ENCODE measurements at regions not wholly inside any gene's neighbourhood (a gene's known extent, or its start where the extent isn't known, plus 50 kb on each side); places are given as distances from the start of the nearest gene placed in this dataset.
A peak's percentile ranks its signal among the peaks of the same experiment; 100 is the strongest.

DNA sequence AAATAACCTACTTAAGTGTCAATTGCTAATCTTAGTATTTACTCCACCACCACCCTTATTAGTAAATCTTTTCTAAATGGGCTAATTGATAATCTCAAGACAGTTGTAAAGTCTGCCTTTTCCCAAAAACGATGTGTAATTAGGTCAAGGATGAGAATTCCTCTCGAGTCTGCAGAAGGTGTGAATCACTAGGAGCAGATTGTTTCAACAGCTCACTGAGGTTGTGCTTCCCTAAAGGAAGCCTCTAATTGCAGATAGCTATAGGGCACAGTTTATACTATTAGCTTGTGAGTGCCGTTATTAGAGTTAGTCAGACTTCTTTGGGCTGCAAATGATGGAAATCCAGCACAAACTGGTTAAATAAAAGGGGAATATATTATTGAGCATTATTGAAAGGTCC lies 84.9 kb downstream of the C11orf91 start:
- no peak for DNase-seq

DNA sequence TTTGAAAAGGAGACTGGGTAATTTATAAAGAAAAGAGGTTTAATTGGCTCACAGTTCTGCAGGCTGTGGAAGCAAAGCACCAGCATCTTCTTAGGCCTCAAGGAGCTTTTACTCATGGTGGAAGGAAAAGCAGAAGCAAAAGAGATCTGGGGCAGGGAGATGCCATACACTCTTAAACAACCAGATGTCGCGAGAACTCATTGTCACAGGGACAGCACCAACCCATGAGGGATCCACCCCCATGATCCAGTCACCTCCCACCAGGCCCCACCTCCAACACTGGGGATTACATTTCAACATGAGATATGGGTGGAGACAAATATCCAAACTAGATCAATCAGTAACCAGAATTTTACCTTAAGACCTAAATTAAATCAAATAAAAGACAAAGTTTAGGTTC lies 87.2 kb downstream of the C11orf91 start:
- no peak for DNase-seq

DNA sequence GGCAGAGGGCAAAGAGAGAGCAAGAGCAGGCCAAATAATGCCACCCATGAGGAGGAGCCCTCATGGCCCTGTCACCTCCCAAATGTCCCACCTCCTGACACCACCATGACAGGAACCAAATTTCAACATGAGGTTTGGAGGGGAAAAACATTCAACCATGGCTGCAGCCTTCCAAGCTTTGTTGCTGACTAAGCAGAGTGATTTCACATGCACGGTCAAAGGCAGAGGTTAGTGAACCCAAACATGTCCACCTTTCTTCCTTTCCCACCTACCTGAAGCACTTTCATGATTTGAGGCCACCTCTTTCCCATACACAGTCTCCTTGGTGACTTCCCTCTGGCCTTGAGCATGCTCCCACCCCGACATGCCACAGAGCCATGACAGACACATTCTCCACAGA lies 89.7 kb downstream of the C11orf91 start:
- no peak for DNase-seq

DNA sequence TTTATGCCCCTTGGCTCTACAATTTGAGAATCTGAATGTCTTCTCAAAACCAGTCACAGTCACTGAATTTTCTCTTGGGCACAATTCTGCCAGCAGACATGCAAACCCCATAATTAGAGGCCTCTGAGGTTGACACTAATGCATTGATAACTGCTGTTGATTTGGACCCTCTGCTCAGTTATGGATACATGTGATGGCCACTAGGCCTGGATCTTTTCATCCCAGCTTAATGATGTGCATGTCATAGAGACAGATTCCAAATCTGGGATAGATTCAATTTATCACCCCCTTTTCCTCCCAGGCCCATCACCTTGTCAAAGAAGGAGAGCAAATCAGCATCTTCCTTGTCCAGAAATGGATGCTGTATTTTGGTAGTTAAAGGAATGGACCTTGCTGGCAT lies 92.2 kb downstream of the C11orf91 start:
- DNase-seq: no peak

DNA sequence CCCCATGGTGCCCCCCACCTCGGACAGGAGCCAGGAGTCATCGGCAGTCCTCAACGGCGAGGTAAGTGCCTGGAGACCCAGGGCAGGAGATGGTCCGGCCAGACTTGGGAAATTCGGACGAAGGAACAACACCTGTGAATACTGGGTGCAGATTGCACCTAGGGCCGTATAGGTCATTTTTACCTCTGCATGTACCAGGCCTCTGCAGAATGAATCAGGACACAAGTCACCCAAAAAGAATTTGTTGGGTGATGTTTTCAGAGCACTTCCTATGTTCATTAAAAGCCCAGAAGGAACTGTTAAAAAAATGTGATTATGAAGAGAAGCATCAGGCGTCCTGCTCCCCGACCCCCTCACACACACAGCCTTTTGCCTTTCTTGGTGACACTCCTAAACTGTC lies 93.9 kb downstream of the C11orf91 start:
- DNase-seq: no peak

DNA sequence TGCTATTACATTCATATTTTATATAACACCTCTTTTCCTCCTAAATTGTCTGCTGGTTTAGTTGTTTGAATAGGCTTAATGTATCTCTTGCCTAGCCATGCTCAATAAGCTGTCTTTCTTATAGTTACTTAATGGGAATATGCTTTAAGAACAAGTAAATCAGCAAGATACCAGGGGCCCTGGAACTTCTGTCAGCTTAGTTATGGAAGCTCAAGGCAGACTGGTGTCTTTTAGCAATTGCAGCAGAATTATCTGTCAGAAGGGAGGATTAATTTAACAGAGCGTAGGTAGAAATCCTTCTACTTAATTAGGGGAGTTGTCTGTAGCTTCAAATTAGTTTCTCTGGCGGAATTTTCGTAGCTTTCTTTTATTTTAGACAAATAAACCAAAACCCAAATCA lies 94.9 kb downstream of the C11orf91 start:
- no peak for DNase-seq

DNA sequence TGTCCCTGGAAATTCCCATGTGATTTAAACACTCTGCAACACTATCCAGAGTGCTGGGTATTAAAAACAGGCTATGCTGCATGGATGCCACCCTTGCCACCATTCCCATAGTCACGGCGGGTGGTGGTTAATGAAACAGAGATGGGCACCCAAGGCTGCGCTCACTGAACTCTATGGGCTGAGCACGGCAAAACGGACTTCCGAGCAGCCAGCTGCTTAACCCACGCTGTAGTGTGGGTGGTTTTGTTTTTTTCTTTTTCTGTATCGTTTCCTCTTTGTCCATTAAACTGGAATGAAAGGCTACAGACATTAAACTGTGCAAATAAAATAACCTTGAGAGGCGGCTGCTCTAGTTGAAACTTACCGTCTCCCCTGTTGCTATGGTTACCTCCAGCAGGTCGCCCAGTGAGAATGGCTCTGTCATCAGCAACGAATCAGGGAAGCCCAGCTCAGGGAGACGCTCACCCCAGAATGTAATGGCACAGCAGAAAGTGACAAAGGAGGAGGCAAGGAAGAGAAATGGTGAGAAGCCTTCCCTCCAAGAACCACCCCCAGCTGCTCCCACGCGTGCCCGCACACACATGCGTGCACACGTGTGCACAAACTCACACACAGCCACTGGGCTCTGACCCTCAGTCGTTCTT lies 102.1 kb downstream of the C11orf91 start:
- DNase-seq: peak; percentile 97

DNA sequence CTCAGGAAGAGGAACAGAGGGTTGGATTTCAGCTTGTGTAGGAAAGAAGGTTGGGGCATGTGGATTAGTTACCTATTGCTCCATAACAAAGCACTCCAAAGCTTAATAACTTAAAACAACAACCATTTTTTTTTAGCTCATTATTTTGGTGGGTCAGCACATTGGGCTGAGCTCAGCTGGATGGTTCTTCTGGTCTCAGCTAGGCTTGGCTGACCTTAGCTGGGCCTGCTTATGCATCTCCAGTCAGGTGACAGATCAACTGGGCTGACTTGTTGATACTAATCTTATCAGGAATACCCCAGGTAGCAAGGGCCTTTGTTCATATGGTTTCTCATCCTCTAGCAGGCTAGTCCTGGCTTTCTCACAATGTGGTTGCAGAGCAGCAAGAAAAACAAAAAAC lies 106.4 kb downstream of the C11orf91 start:
- DNase-seq: no peak

DNA sequence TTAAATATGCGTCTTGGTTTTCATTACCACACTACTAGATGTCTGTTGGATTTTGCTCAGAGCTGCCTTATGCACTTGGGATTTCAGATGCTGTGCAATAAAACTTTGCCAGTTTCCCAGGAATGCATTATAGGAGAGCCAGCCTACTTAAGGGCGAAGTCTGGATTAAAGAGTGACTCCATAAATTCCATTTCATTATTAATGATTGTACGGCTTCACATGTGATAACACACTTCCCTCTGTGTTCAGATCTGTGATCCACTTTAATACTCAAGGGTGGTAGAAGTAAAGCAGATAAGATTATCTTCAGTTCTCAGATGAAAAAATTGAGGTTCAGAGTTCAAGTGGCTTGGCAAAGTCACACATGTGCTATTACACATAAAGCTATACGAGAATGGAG lies 110.2 kb downstream of the C11orf91 start:
- DNase-seq: no peak

DNA sequence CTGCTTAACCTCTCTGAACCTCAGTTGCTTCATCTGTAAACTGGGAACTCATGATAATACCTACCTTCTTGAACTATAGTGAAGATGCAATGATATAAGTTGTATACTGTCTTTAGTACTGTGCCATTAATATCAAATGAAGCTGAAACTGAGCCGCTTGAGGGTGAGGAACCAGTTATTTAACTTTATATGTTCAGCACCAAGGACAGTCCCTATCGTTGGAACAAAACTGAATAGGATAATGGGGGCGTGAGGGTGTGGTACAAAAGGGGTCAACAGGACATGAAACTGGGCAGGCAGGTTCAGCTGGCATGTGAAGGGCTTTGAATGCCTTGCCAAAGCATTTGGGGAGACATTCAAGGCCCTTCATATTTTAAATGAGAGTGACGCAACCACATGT lies 112.6 kb downstream of the C11orf91 start:
- DNase-seq: no peak

DNA sequence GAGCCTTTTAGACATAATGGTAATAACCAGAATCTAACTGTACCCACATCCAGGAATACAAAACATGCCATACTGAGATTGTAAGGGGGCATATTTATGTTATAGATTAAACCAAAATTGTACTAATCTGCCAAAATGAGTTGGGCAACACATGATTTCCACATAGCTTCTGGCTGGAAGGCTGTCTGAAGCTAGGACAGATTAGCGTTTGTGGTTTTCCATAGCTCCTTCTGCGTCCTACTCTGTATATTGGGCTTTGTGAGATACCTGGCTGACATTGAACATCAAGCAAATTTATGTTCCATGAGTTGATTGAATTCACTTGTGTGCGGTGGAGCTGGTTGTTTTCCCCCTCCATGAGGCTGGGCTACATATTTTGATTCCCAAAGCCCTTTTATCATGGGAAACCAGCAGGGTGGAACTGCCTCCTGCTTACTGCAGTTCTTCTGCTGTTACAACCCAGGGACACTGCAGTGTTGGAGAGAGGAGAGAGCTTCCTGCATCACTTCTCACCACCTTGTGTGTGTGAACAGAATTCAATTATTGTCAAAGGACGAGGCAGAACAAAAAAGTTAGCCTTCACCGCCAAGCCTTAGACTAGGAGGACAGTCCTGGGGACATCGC lies 114.9 kb downstream of the C11orf91 start:
- DNase-seq: no peak

DNA sequence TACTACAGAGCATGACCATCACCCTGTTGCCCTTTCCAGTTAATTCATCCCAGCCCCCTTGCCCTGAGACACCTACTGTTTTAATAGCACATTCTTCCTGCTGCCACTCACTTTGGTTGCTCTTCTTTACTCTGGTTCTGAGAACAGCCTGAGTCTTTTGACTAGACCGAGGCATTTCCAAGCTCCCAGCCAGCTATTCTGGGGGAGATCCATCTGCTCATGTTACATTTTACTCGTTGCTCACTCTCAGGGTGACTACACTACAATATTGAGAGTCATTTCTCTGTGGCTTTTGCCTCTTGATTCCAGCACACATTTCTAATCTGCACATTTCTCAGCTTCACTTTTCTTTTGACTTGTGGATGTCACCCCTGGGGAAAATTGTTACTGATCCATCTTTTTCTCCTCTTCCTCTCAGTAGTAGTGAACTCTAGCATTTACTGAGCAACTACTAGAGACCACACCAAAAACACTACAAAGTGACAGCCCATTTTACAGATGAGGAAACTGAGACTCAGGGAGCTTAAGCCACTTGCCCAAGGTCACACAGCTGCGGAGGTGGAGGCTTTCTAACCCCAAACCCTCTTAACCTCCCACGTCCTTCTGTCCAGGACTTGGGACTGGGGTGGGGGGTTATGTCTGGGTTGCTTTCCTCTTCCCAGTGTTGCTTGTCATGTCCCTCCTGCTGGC lies 117.8 kb downstream of the C11orf91 start:
- no peak for DNase-seq

DNA sequence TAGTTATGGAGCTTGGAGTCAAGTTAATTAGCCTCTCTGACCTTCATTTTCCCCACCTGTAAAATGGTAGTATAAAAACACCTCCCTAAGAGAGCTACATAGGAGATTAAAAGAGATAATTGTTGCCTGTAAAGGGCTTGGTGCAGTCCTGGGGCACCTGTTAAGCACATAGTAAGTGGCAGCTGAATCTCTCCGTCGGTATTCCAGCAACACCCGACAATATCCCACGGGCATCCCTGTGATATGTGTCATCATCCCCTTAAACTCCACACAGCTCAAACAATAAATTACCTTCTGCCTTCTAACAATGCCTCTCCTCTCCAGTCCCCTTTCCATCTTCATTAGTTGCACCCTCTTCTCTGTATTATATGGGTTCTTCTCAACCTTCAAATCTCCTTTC lies 121.5 kb downstream of the C11orf91 start:
- DNase-seq: no peak

DNA sequence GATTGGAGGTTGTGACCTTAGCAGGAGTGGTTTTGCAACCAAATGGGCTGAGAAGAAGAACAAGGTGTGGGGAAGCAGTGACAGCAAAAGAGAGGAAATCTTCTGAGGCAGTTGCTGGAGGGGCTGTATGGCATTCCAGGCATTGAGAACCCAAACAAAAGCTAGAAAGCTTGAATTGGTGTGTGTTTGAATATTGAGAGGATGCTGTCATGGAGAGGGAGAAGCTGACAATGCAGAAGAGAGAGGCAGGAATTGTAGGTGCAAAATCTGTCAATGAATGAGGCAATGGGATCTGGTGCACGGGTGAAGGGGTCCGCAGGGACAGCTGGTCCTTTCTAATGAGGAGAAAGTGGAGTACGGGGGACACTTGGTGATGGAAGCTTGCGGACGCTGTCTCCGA lies 123.4 kb downstream of the C11orf91 start:
- DNase-seq: no peak

DNA sequence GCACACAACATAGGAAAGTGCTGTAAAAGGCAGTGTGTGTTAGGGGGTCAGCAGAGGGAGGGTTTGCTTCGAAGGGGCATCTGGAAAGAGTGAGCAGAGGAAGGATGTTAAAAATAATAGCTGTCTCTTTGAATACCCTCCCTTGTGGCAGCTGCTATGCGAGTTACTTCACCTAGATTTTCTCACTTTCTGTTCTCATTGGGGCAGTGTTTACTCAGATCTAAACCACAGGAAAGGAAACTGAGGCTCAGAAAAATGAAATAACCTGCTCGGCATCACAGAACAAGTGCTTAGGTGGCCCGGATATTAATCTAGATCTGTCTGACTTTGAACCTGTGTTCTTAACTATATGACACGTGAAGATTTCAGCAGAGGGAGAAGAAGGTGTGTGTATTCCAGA lies 125.3 kb downstream of the C11orf91 start:
- DNase-seq: no peak

DNA sequence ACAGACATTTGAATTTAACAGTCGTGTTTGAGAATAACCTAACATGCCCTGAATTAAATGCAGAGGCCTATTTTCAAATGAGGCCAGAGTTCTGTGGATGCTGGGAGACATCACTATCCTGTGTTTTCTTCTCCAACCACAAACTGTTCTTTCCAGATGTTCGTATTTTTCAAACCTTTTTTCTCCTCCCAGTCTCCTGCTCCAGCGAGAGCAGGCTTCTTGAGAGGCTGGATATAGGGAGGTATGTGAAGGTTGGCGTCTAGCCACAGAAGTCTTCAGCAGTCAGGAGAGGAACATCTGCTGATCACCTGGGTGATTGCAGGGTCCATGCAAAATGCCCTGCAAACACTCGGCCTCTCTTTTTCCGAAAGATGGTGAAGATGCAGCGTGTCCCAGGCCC lies 126.3 kb downstream of the C11orf91 start:
- DNase-seq: no peak

DNA sequence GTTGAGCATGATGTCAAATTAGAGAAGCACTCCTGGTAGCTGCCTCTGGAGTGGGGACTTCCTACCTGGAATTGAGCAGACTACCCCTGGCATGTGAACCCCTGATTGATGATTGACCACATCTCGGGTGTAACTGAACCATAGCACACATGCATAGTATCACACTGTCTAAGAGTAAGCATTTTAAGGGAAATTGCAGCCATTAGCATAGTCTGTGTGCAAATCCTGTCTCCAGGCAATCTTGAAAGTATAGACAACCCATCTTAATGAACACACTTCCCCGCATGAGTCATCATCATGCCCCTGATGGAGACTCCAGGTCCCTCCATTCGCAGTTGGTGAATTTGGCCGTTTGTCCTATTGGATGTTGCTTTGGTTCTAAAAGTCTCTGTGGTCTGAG lies 131.3 kb downstream of the C11orf91 start:
- DNase-seq: no peak

DNA sequence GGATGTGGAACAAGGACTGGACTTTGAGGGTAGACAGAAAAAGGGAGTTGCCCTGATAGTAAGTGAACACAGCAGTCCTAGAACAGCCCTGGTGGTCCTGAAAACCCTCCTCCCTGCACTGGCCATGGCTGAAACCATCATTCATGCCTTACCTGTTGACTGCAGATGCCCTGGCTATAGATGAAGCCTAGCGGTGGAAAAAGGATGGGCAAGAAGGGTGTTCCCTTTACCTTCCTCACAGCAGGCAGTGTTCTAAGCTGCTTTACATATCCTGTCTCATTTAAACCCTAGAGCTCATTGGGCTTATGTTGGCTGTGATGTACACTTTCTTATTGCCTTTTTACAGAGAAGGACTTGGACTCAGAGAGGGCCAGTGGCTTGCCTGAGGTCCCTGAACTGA lies 133.6 kb downstream of the C11orf91 start:
- DNase-seq: no peak

DNA sequence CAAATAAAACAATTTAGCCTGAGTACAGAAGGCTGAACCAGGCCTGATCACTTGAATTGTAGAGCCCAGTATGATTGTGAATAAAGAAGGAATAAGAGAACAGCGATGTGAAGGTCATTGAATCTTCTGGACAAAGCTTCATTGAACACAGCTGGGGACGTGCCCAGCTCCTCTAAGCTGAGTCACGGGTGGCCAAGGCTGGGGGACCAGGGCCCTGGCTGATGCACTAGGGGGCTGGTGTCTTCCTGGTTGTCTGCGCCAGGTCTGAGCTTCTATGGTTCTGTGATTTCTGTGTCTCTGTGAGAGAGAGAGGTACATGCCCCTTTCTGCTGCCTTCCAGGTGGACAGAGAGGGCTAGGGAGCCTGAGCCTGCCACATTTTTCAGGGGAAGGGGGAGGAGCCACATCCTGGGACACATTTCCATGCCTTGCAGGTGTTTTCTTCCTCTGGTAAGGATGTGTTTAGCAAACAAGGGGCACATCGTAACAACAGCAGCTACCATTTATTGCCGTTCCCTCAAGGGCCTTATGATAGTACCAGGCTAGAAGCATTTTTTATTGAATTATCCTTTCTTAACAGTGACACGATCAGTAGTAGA lies 135.7 kb downstream of the C11orf91 start:
- DNase-seq: no peak

DNA sequence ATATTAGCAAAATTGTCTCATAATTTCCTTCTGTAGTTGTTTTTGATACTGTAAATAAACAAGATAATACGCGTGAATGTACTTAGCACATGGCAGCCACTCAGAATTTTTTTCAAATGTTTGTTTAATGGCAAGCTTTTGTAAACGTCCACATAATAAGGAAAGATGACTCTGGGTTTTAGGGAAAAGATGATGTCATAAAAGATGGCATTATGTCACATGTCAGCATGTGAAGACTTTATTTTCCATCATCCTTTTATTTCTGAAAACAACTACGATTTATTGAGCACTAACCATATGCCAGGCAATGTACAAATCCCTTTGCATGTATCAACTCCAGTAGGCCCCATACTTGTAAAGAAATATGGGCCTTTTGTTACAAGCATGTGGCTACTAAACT lies 139.9 kb downstream of the C11orf91 start:
- no peak for DNase-seq

DNA sequence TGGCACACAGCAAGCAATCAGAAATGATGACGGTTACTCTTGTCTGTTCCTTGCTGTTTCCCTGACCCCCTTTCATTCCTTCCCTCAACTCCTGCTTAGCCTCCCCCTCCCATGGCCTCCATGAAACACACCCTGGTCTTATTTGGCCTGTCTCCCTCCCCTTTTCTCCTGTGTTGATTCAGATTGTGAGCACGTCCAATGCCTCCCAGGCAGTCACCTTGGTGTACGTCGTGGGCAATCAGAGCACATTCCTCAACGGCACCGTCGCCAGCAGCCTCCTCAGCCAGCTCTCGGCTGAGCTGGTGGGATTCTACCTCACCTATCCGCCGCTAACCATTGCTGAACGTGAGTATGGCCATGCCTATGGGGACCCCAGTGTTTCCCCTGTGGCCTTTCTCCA lies 141.1 kb downstream of the C11orf91 start:
- no peak for DNase-seq

DNA sequence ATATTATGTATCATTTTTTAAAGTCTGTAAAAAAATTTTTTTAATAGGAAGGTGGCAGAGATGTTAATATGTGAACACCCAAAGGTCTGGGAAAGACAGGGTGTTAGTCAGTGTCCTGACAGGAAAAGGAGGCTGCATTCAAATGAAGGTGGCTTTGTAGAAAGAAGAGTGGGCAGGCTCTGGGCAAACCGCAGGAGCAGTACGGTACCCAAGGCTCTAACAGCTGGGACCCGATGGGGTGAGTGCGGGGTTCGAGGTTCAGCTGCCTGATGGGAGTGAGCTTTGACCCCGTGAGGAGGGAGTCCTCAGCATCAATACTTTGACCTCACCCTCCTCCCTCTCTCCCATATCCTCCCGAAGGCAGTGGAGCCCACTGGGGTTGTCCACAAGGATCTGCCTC lies 142.5 kb downstream of the C11orf91 start:
- no peak for DNase-seq

DNA sequence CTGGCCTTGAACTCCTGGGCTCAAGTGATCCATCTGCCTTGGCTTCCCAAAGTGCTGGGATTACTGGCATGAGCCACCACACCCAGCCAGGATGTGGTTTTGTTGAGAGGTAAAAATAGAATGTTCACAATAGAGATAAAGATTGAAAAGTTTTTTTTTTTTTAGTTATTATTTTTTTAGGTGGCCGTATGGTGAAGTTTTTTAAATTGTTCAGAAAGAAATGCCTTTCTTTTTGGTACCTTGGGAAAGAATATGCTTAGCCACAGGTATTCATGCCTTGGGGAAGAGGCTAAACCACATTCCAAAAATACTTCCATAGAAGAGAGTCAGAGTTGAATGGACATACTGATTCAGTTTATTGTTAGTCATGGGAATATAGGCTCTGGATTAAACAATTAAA lies 143.4 kb downstream of the C11orf91 start:
- no peak for DNase-seq

DNA sequence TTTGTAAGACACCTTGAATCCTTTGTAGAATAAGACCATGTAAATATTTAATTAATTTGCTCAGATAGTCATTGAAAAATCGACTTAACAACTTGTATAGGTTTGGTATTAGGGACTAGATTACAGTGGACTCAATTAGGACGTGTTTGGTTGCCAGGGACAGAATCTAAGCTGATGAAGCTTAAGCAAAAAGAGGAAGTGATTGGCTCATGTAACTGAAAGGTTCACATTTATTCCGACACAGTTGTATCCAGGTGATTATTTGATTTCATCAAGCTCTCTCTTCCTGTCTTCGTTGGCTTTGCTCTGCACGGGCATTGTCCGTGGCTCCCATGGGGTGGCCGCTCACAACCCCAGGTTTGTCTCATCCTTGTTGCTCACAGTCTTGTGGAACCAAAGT lies 146.4 kb downstream of the C11orf91 start:
- no peak for DNase-seq
